CD4-positive, alpha-beta memory T cell (primary cell): ENCODE measurements at regions not wholly inside any gene's neighbourhood (a gene's known extent, or its start where the extent isn't known, plus 50 kb on each side); places are given as distances from the start of the nearest gene placed in this dataset.

Source experiments
- CTCF ChIA-PET: fragments of 350-600 bp; sonication (Branson Sonifier 250); formaldehyde crosslinking; loops from one replicate; lab custom pipeline; 2021; ENCODE audit warnings: inconsistent platforms; ENCODE audit not compliant: partially characterized antibody; lab: Charles Lee
- POLR2A ChIA-PET: fragments of 350-600 bp; sonication (Branson Sonifier 250); formaldehyde crosslinking; loops from one replicate; lab custom pipeline; 2021; ENCODE audit not compliant: partially characterized antibody; lab: Charles Lee
- DNase-seq, 5 donors: peaks; one replicate each; pipeline versions ENCODE4 v3.0.0 to v3.0.0-alpha.2; 2020 to 2022; ENCODE audit warnings: mixed read lengths in 1 of 5
- H3K27ac ChIP-seq: one replicate; pipeline ENCODE4 v1.7.0; 2013; ENCODE audit warnings: low read depth, low read length
- H3K27me3 ChIP-seq: 2 replicates; pipeline ENCODE4 v1.7.0; 2013; ENCODE audit warnings: mild to moderate bottlenecking, low read length, moderate library complexity; ENCODE audit not compliant: insufficient read depth
- H3K36me3 ChIP-seq: 2 replicates; pipeline ENCODE4 v1.7.0; 2013; ENCODE audit warnings: mild to moderate bottlenecking, low read length, moderate library complexity; ENCODE audit not compliant: insufficient read depth
- H3K4me1 ChIP-seq: 2 replicates; pipeline ENCODE4 v1.7.0; 2013; ENCODE audit warnings: mild to moderate bottlenecking, low read length, moderate library complexity; ENCODE audit not compliant: insufficient read depth
- H3K4me3 ChIP-seq, 2 donors: one replicate each; pipeline ENCODE4 v1.7.0; 2013; ENCODE audit warnings: low read length in 2 of 2, mild to moderate bottlenecking in 1 of 2
- H3K9me3 ChIP-seq, 2 donors: one replicate each; pipeline ENCODE4 v1.7.0; 2013; ENCODE audit warnings: low read length in 2 of 2, control low read depth in 1 of 2; ENCODE audit not compliant: control insufficient read depth in 1 of 2
- H3K27ac Mint-ChIP-seq, 7 donors: one replicate each; pipeline ENCODE4 v1.8.0; 2020 to 2021; ENCODE audit warnings: mixed read lengths in 7 of 7, mild to moderate bottlenecking in 6 of 7, inconsistent platforms in 3 of 7, moderate library complexity in 3 of 7
- H3K27me3 Mint-ChIP-seq, 2 donors: one replicate each; pipeline ENCODE4 v1.8.0; 2020 to 2021; ENCODE audit warnings: mixed read lengths in 2 of 2
- H3K36me3 Mint-ChIP-seq, 2 donors: one replicate each; pipeline ENCODE4 v1.8.0; 2020 to 2021; ENCODE audit warnings: mixed read lengths in 2 of 2, inconsistent platforms in 1 of 2, mild to moderate bottlenecking in 1 of 2
- H3K4me1 Mint-ChIP-seq, 4 donors: one replicate each; pipeline ENCODE4 v1.8.0; 2020 to 2021; ENCODE audit warnings: mixed read lengths in 4 of 4, mild to moderate bottlenecking in 1 of 4
- H3K4me3 Mint-ChIP-seq, 8 donors: one replicate each; pipeline ENCODE4 v1.8.0; 2020 to 2021; ENCODE audit warnings: mixed read lengths in 8 of 8, mild to moderate bottlenecking in 7 of 8, moderate library complexity in 6 of 8, inconsistent platforms in 3 of 8
- H3K9me3 Mint-ChIP-seq, 8 donors: one replicate each; pipeline ENCODE4 v1.8.0; 2020 to 2021; ENCODE audit warnings: mixed read lengths in 8 of 8, mild to moderate bottlenecking in 5 of 8, inconsistent platforms in 3 of 8, moderate library complexity in 1 of 8
- intact Hi-C: fragments of 100-400 bp; cut with micrococcal nuclease; formaldehyde crosslinking; loops from one replicate; pipeline ENCODE4 v1.15.1; 2023

DNA sequence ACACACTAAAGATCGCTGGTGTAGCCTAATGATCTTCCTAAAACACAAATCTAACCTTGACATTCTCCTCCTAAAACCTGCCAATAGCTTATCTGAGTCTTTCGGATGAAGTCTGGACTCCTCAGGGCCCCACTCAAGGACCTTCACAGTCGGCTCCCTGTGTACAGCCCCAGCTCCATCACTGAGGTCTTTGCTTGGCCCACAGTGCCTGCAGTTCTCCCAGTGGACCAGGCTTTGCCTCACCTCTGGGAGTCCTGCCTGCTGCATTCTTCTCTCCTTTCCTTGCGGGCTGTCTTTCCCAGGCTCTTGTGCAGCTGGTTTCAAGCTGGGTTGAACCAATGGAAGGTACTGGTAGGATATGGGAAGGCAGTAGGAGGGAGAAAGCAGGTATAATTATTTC is 122.6 kb upstream of the FERMT1 start:
- Mint-ChIP-seq H3K9me3 (peaks cover 0 to 12% (median 5%) of the 10 kb centered on the region in 8 donors), H3K36me3 (no peaks in the 10 kb centered on the region), H3K27ac (no peak overlapping the region), H3K4me3 (no peak overlapping the region), H3K27me3 (peaks cover 1 to 2% of the 10 kb centered on the region in 2 donors), H3K4me1 (no peaks in the 10 kb centered on the region)
- ChIA-PET POLR2A (no interaction called here), CTCF (no interaction called here)
- no peak for DNase-seq
- Histone ChIP-seq H3K36me3 (no peaks in the 10 kb centered on the region), H3K9me3 (no peaks in the 10 kb centered on the region), H3K27ac (no peak overlapping the region), H3K4me3 (no peak overlapping the region), H3K27me3 (no peaks in the 10 kb centered on the region), H3K4me1 (no peaks in the 10 kb centered on the region)
- intact Hi-C loops, result no loop called here

- no peak overlapping the region for H3K27ac Mint-ChIP-seq
- ChIA-PET POLR2A (no interaction called here), CTCF (no interaction called here)
- DNase-seq, result no peak
- H3K27ac ChIP-seq, result no peak overlapping the region
- H3K4me1 Mint-ChIP-seq, result no peaks in the 10 kb centered on the region
- H3K4me3 ChIP-seq, result no peak overlapping the region
- intact Hi-C loops, result no loop called here
- H3K36me3 Mint-ChIP-seq, result no peaks in the 10 kb centered on the region
- no peaks in the 10 kb centered on the region for H3K36me3 ChIP-seq
- H3K4me3 Mint-ChIP-seq, result no peak overlapping the region
- no peaks in the 10 kb centered on the region for H3K27me3 ChIP-seq
- peaks cover 1 to 2% of the 10 kb centered on the region in 2 donors for H3K27me3 Mint-ChIP-seq
- peaks cover 0 to 5% (median under 1%) of the 10 kb centered on the region in 8 donors for H3K9me3 Mint-ChIP-seq
- H3K4me1 ChIP-seq, result no peaks in the 10 kb centered on the region
- no peaks in the 10 kb centered on the region for H3K9me3 ChIP-seq
These were observed 118.8 kb upstream of the FERMT1 start for GRCh38 chr20:6241591-6241990.

GRCh38 chr20:6240059-6240458 is 117.2 kb upstream of the FERMT1 start:
- H3K4me1 Mint-ChIP-seq, result no peaks in the 10 kb centered on the region
- no peak overlapping the region for H3K4me3 Mint-ChIP-seq
- no peak for DNase-seq
- H3K27me3 Mint-ChIP-seq, result peaks cover 0 to 2% of the 10 kb centered on the region in 2 donors
- peaks cover 0 to 5% (median 0%) of the 10 kb centered on the region in 8 donors for H3K9me3 Mint-ChIP-seq
- H3K27ac Mint-ChIP-seq, result no peak overlapping the region
- H3K36me3 Mint-ChIP-seq, result no peaks in the 10 kb centered on the region
- Histone ChIP-seq H3K4me3 (no peak overlapping the region), H3K36me3 (no peaks in the 10 kb centered on the region), H3K27me3 (no peaks in the 10 kb centered on the region), H3K9me3 (no peaks in the 10 kb centered on the region), H3K4me1 (no peaks in the 10 kb centered on the region), H3K27ac (no peak overlapping the region)
- ChIA-PET CTCF (no interaction called here), POLR2A (no interaction called here)
- intact Hi-C loops, result no loop called here

DNA sequence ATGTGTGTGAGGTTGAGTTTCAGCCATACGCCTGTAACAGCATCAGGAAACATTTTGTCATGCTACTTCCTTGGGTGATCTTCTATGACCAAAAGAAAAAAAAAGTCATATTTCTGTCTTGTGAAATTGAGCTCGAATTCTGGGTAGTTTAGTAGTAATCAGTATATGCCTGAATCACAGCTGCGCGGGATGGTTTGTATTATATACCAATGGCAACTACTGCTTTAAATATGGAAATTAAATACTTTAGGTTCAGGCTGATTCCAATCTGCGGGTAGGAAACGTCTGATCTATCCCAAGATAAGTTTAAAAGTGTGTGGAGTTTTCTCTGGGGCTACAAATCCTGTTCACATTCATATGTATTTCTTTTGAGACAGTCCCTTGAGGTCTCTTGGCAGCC is 115.6 kb upstream of the FERMT1 start:
- Histone ChIP-seq H3K4me3 (no peak overlapping the region), H3K27me3 (no peaks in the 10 kb centered on the region), H3K4me1 (no peaks in the 10 kb centered on the region), H3K36me3 (no peaks in the 10 kb centered on the region), H3K27ac (no peak overlapping the region), H3K9me3 (no peaks in the 10 kb centered on the region)
- intact Hi-C loops, result no loop called here
- Mint-ChIP-seq H3K36me3 (no peaks in the 10 kb centered on the region), H3K27ac (no peak overlapping the region), H3K4me3 (no peak overlapping the region), H3K4me1 (no peaks in the 10 kb centered on the region), H3K9me3 (peaks cover 0 to 5% (median 3%) of the 10 kb centered on the region in 8 donors), H3K27me3 (no peaks in the 10 kb centered on the region)
- no peak for DNase-seq
- ChIA-PET CTCF (no interaction called here), POLR2A (no interaction called here)

- Histone ChIP-seq H3K27ac (no peak overlapping the region), H3K4me1 (no peaks in the 10 kb centered on the region), H3K36me3 (no peaks in the 10 kb centered on the region), H3K27me3 (no peaks in the 10 kb centered on the region), H3K9me3 (no peaks in the 10 kb centered on the region), H3K4me3 (no peak overlapping the region)
- CTCF ChIA-PET, result no interaction called here
- Mint-ChIP-seq H3K9me3 (peaks cover 0 to 11% (median 3%) of the 10 kb centered on the region in 8 donors), H3K4me1 (no peaks in the 10 kb centered on the region), H3K36me3 (no peaks in the 10 kb centered on the region), H3K4me3 (no peak overlapping the region), H3K27ac (no peak overlapping the region), H3K27me3 (no peaks in the 10 kb centered on the region)
- POLR2A ChIA-PET, result no interaction called here
- intact Hi-C loops, result no loop called here
- no peak for DNase-seq
These were observed 112.7 kb upstream of the FERMT1 start for GRCh38 chr20:6235510-6235909.

DNA sequence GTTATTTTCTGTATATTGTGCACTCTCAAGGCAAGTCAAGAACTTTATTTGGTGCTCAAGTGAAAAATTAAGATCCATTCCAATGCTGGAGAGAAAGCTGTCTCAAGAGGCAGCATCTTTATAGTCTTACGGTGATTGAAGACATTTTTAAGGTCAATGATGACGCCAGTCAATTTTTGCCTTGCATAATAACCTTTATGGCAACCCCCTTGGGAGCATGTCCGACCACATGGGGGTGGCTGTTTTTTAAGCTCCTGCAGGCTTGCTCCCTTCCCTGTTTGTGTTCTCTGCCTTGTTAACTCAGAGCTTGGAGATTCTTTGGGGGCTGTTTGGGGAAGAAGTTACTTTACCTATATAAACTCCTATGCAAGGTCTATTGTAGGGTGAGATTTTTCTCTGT is 109.6 kb upstream of the FERMT1 start:
- no peak for DNase-seq
- ChIA-PET POLR2A (no interaction called here), CTCF (no interaction called here)
- Mint-ChIP-seq H3K4me1 (no peaks in the 10 kb centered on the region), H3K4me3 (no peak overlapping the region), H3K27ac (no peak overlapping the region), H3K36me3 (no peaks in the 10 kb centered on the region), H3K9me3 (peaks cover 0 to 11% (median 2%) of the 10 kb centered on the region in 8 donors), H3K27me3 (no peaks in the 10 kb centered on the region)
- intact Hi-C loops, result no loop called here
- Histone ChIP-seq H3K27me3 (no peaks in the 10 kb centered on the region), H3K27ac (no peak overlapping the region), H3K4me3 (no peak overlapping the region), H3K4me1 (no peaks in the 10 kb centered on the region), H3K36me3 (no peaks in the 10 kb centered on the region), H3K9me3 (no peaks in the 10 kb centered on the region)

GRCh38 chr20:6231556-6231955 is 108.7 kb upstream of the FERMT1 start:
- intact Hi-C loops, result no loop called here

DNA sequence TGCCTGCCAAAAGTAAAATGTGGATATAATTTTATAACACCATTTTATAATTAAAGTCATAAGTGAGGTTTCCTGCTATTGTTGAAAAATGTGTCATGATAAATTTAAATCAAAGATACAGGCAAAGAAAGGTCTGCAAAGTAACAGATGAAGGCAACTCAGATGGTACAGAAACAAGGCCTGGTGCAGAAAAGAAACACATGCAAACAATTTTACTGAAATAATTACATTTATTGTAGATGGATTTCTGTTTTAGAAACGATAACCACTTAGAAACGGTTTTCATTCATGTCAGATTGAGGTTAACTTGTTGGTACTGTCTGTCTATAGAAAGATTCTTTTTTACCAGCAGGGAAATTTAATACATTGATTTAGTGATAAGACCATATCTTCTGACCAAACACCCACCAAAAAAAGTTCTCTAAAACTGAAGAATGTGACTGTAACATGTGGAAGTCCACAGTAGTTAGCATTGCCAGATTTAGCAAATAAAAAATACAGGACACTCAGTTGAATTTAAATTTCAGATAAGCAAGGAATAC is 105.5 kb upstream of the FERMT1 start:
- no peaks in the 10 kb centered on the region for H3K27me3 ChIP-seq
- H3K4me1 Mint-ChIP-seq, result no peaks in the 10 kb centered on the region
- no peak overlapping the region for H3K27ac ChIP-seq
- intact Hi-C loops, result no loop called here
- ChIA-PET POLR2A (no interaction called here), CTCF (no interaction called here)
- H3K9me3 Mint-ChIP-seq, result peaks cover 0 to 20% (median 4%) of the 10 kb centered on the region in 8 donors
- H3K27ac Mint-ChIP-seq, result no peak overlapping the region
- no peak overlapping the region for H3K4me3 Mint-ChIP-seq
- H3K4me3 ChIP-seq, result no peak overlapping the region
- H3K27me3 Mint-ChIP-seq, result peaks cover 0 to 1% of the 10 kb centered on the region in 2 donors
- no peak for DNase-seq
- no peaks in the 10 kb centered on the region for H3K36me3 ChIP-seq
- H3K9me3 ChIP-seq, result no peaks in the 10 kb centered on the region
- H3K36me3 Mint-ChIP-seq, result no peaks in the 10 kb centered on the region
- H3K4me1 ChIP-seq, result no peaks in the 10 kb centered on the region

More at GRCh38 chr20:6231556-6231955, 108.7 kb upstream of the FERMT1 start:
- ChIA-PET POLR2A (no interaction called here), CTCF (no interaction called here)
- H3K27ac Mint-ChIP-seq, result no peak overlapping the region
- no peaks in the 10 kb centered on the region for H3K36me3 ChIP-seq
- H3K9me3 Mint-ChIP-seq, result peaks cover 0 to 11% (median 2%) of the 10 kb centered on the region in 8 donors
- no peak overlapping the region for H3K4me3 ChIP-seq
- no peaks in the 10 kb centered on the region for H3K9me3 ChIP-seq
- H3K27ac ChIP-seq, result no peak overlapping the region
- H3K4me1 Mint-ChIP-seq, result no peaks in the 10 kb centered on the region
- DNase-seq, result no peak
- H3K4me1 ChIP-seq, result no peaks in the 10 kb centered on the region
- no peaks in the 10 kb centered on the region for H3K27me3 ChIP-seq
- H3K27me3 Mint-ChIP-seq, result no peaks in the 10 kb centered on the region
- no peaks in the 10 kb centered on the region for H3K36me3 Mint-ChIP-seq
- H3K4me3 Mint-ChIP-seq, result no peak overlapping the region
